ENCODE measurements at regions not wholly inside any gene's neighbourhood (a gene's known extent, or its start where the extent isn't known, plus 50 kb on each side); places are given as distances from the start of the nearest gene placed in this dataset.

DNA sequence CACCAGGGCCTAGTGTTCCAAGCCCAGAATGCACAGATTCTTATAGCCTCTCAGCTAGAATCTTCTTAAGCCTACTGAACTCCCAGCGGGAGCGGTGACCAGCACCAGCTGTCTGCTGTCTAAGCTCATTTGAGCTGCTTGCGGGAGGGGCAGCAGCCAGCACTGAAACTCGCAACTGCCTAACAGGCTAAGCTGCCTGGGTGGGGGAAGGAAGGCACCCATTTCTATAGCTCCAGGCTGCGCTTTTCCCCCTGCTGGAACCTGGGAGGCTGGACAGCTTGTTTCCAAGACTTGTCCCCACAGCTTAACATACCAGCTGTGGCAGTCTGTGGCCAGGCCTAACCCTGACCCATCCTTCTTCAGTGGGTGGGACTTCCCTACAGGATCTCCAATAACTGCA is 512.9 kb downstream of the EFNA5 start:
- H3K4me3 ChIP-seq = no peak overlapping the region
- peaks cover 0 to 5% (median 0%) of the 10 kb centered on the region in 11 experiments; a peak in 1 of 22 replicates for H3K9me3 ChIP-seq (replicated peaks in 1 of 11)
- no peak for TF ChIP-seq Cebpa-rat (IDR thresholded peaks at IDR 0.05)
- H3K27me3 ChIP-seq = no peaks in the 10 kb centered on the region
- no peaks in the 10 kb centered on the region for H3K36me3 ChIP-seq
- H4K20me1 ChIP-seq = no peaks in the 10 kb centered on the region
- H3K4me2 ChIP-seq = no peak overlapping the region
- H3K9ac ChIP-seq = no peak overlapping the region
- no peaks in the 10 kb centered on the region for H3K4me1 ChIP-seq
- no peak overlapping the region for H3K27ac ChIP-seq

DNA sequence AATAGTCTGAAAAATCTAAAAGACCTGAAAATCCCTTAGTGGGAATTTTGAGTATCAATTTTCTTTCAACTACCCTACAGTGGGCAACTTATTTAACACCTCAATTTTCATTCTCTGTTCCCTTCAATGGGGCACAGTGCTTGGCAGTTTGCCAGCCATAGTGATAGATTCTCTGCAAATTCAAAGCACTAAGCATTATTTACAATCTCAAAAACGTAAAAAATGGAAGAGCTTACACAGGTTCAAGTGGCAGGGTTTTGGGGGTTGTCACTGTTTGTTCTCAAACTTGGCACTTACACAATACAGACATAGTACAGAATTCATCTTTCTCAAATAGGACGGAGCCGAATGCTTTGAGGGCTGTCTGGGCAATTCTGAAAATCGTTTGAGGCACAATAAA is 515.0 kb downstream of the EFNA5 start:
- TF ChIP-seq Cebpa-rat (IDR thresholded peaks at IDR 0.05) = no peak
- H3K27me3 ChIP-seq = no peaks in the 10 kb centered on the region
- no peak overlapping the region for H3K27ac ChIP-seq
- peaks cover 0 to 5% (median 0%) of the 10 kb centered on the region in 11 experiments; a peak in 1 of 22 replicates for H3K9me3 ChIP-seq (replicated peaks in 1 of 11)
- H3K4me2 ChIP-seq = no peak overlapping the region
- peaks cover 0 to 1% (median 0%) of the 10 kb centered on the region in 10 experiments; a peak in 3 of 20 replicates for H3K4me1 ChIP-seq
- no peaks in the 10 kb centered on the region for H4K20me1 ChIP-seq
- H3K9ac ChIP-seq = no peak overlapping the region
- no peaks in the 10 kb centered on the region for H3K36me3 ChIP-seq
- no peak overlapping the region for H3K4me3 ChIP-seq

DNA sequence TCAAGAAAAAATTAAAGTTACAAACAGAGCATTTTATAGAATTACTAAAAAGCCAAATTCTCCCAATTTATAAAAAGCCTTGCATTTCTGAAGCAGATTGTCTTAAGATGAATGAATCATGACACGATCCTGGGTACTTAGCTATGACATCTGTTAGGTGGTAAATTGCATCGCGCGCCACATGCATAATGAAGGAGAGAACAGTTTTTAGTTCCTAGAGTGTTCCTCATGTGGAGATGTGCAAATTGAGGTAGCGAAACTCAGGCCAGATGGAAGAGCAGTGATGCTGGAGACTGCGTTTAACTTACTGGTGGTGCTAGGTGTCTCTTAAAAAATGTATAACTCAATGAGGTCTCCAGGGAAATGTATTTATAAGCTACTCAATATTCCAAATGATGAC is 516.1 kb downstream of the EFNA5 start:
- H3K27me3 ChIP-seq = no peaks in the 10 kb centered on the region
- H4K20me1 ChIP-seq = no peaks in the 10 kb centered on the region
- H3K9ac ChIP-seq = no peak overlapping the region
- no peak overlapping the region for H3K4me3 ChIP-seq
- H3K27ac ChIP-seq = no peak overlapping the region
- H3K9me3 ChIP-seq (replicated peaks in 1 of 11) = peaks cover 0 to 5% (median 0%) of the 10 kb centered on the region in 11 experiments; a peak in 1 of 22 replicates
- H3K4me2 ChIP-seq = no peak overlapping the region
- no peak for TF ChIP-seq Cebpa-rat (IDR thresholded peaks at IDR 0.05)
- no peaks in the 10 kb centered on the region for H3K36me3 ChIP-seq
- peaks cover 3 to 12% (median 7%) of the 10 kb centered on the region in 10 experiments; a peak in 19 of 20 replicates for H3K4me1 ChIP-seq

DNA sequence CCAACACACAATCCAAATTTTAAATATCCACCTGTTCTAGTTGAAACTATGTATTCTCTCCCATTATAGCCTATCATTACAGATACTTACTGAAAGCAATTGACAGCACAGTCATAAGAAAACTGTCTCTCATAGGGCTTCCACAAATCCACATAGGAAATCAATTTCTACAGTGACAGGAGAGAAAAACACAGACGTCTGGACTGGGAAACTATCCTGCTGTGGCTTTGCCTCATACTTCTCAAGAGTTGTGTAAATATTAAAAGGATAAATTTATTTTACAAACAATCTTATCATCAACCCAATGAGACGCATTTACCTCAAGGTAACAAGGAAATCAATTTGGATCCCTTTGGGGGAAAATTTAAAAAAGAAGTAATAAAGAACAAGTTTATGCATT is 517.5 kb downstream of the EFNA5 start:
- H3K36me3 ChIP-seq = no peaks in the 10 kb centered on the region
- no peak overlapping the region for H3K9ac ChIP-seq
- H3K27ac ChIP-seq = no peak overlapping the region
- peaks cover 9 to 20% (median 14%) of the 10 kb centered on the region in 10 experiments; a peak in 19 of 20 replicates for H3K4me1 ChIP-seq
- no peak for TF ChIP-seq Cebpa-rat (IDR thresholded peaks at IDR 0.05)
- no peaks in the 10 kb centered on the region for H3K27me3 ChIP-seq
- no peak overlapping the region for H3K4me2 ChIP-seq
- H3K4me3 ChIP-seq = no peak overlapping the region
- peaks cover 0 to 5% (median 0%) of the 10 kb centered on the region in 11 experiments; a peak in 1 of 22 replicates for H3K9me3 ChIP-seq (replicated peaks in 1 of 11)
- no peaks in the 10 kb centered on the region for H4K20me1 ChIP-seq

DNA sequence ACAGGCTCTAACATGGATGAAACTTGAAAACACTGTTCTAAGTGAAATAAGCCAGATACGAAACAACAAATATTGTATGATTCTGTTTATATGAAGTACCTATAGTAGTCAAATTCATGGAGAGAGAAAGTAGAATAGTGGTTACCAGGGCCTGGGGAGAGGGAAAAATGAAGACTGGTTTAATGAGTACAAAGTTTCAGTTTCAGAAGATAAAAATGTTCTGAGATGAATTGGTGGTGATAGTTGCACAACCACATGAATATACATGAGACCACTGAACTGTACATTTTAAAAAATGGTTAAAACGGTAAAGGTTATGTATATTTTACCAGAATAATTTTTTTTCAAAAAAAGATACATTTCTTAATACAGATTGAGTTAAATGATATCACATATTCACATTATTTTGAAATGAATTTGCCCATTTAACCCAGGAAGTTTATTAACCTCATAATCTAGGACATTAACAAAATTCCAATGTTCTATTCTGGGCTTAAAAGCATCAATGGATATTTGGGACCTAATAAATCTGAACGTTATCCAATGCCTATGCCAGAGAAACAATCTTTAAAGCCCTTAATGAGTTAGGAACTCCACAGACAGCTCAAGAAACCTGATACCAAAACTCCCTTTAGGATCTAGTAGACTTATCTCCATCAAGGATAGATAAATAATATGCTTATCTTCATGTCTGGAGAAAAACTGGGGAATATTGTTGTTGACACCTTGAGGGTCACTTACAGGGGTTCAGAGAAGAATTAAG is 521.3 kb downstream of the EFNA5 start:
- no peaks in the 10 kb centered on the region for H3K9me3 ChIP-seq (replicated peaks in 1 of 11)
- H4K20me1 ChIP-seq = no peaks in the 10 kb centered on the region
- no peaks in the 10 kb centered on the region for H3K27me3 ChIP-seq
- H3K36me3 ChIP-seq = no peaks in the 10 kb centered on the region
- H3K9ac ChIP-seq = no peak overlapping the region
- peak overlapping the region in 6 of 11 experiments; percentile 10 to 50 (median 35); a peak in 5 of 22 replicates for H3K27ac ChIP-seq
- no peak for TF ChIP-seq Cebpa-rat (IDR thresholded peaks at IDR 0.05)
- no peak overlapping the region for H3K4me3 ChIP-seq
- peak overlapping the region; percentile 39 to 61 (median 51); a peak in 17 of 22 replicates for H3K4me2 ChIP-seq
- peaks cover 9 to 20% (median 14%) of the 10 kb centered on the region in 10 experiments; a peak in 19 of 20 replicates for H3K4me1 ChIP-seq

DNA sequence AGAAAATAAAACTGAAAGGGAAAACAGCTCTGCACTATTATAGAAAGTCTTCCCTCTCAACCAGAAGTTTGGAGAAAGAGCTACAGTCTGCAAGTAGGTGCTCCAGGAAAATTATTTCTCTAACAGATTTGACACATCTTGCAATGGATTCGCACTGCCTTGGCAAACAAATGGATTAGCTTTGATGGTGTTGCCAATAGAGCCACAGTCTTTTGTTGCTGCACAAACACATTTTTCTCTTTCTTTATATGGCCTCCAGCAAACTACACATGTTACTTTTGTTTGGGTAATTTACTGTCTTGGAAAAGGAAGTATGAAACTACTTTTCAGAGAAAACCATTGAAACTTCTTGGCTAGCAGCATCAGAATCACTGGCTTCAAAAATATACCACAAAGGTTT is 523.1 kb downstream of the EFNA5 start:
- Histone ChIP-seq H3K4me2 (no peak overlapping the region), H3K36me3 (no peaks in the 10 kb centered on the region), H3K9ac (no peak overlapping the region), H4K20me1 (no peaks in the 10 kb centered on the region), H3K4me1 (peaks cover 9 to 20% (median 14%) of the 10 kb centered on the region in 10 experiments; a peak in 19 of 20 replicates), H3K27ac (no peak overlapping the region), H3K9me3 (replicated peaks in 1 of 11) (no peaks in the 10 kb centered on the region), H3K4me3 (no peak overlapping the region), H3K27me3 (no peaks in the 10 kb centered on the region)
- no peak for TF ChIP-seq Cebpa-rat (IDR thresholded peaks at IDR 0.05)

DNA sequence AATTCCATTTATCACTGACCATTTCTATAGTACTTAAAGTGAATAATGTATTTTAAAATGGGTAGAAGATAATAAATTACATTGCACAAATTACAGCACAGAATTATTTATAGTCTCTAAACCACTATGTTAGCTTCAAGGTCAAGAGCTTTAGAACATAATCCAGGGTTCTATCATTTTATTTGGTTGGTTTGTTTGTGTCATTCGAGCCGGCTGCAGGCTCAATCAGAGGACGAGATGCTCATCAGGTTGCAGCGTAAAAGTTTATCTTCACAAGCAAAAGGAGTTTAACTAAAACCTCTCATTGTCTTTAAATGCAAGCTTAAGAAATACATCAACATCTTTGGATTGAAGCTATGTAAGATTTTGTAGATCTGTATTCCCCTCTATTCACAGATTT is 523.8 kb downstream of the EFNA5 start:
- H3K9me3 ChIP-seq (replicated peaks in 1 of 11) = no peaks in the 10 kb centered on the region
- H3K4me3 ChIP-seq = no peak overlapping the region
- H3K4me2 ChIP-seq = no peak overlapping the region
- peaks cover 9 to 20% (median 14%) of the 10 kb centered on the region in 10 experiments; a peak in 19 of 20 replicates for H3K4me1 ChIP-seq
- H4K20me1 ChIP-seq = no peaks in the 10 kb centered on the region
- H3K27ac ChIP-seq = no peak overlapping the region
- H3K9ac ChIP-seq = no peak overlapping the region
- no peaks in the 10 kb centered on the region for H3K27me3 ChIP-seq
- H3K36me3 ChIP-seq = no peaks in the 10 kb centered on the region
- TF ChIP-seq Cebpa-rat (IDR thresholded peaks at IDR 0.05) = no peak

DNA sequence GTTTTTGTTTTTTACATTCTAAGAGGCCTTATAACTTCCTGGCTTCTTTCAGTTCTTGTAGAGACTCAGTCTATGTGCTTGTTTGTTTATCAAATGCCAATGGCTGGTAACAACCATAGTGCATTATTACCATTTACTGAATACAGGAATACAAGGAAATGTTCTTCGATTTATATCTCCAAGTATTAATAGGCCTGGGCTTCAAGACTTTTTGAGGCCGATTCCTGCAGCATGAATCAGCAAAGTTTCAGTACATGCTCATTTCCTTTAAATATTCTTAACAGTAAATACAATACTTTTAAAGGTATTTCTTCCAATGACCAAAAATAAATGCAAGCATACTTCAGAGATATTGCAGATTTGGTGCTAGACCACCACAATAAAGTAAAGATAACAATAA is 535.3 kb downstream of the EFNA5 start:
- no peaks in the 10 kb centered on the region for H4K20me1 ChIP-seq
- no peaks in the 10 kb centered on the region for H3K36me3 ChIP-seq
- no peak for TF ChIP-seq Cebpa-rat (IDR thresholded peaks at IDR 0.05)
- no peaks in the 10 kb centered on the region for H3K4me1 ChIP-seq
- H3K9ac ChIP-seq = no peak overlapping the region
- H3K4me3 ChIP-seq = no peak overlapping the region
- peaks cover 0 to 19% (median 16%) of the 10 kb centered on the region in 11 experiments; a peak in 16 of 22 replicates for H3K9me3 ChIP-seq (replicated peaks in 1 of 11)
- H3K27ac ChIP-seq = no peak overlapping the region
- H3K27me3 ChIP-seq = no peaks in the 10 kb centered on the region
- H3K4me2 ChIP-seq = no peak overlapping the region

DNA sequence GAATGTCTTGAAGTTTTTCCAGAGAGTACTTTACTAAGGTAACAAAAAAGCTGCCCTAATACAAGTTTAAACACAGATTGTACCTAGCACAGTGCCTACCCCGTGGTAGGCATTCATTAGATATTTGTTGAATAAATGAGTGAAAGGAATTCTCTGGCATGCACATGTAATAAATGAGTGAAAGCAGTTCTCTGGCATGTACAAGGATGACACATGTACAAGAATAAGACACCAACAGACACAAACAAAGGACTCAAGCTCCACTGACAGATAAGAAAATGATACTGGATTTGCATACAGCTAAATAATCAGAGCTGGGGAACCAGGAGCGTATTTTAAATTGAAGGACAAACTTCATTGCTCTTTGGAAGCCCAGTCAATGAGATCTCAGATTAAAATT is 535.8 kb downstream of the EFNA5 start:
- H3K4me1 ChIP-seq = no peaks in the 10 kb centered on the region
- H3K27me3 ChIP-seq = no peaks in the 10 kb centered on the region
- no peaks in the 10 kb centered on the region for H4K20me1 ChIP-seq
- H3K36me3 ChIP-seq = no peaks in the 10 kb centered on the region
- H3K9ac ChIP-seq = no peak overlapping the region
- no peak for TF ChIP-seq Cebpa-rat (IDR thresholded peaks at IDR 0.05)
- H3K4me2 ChIP-seq = no peak overlapping the region
- H3K4me3 ChIP-seq = no peak overlapping the region
- H3K27ac ChIP-seq = no peak overlapping the region
- peaks cover 0 to 17% (median 12%) of the 10 kb centered on the region in 11 experiments; a peak in 15 of 22 replicates for H3K9me3 ChIP-seq (replicated peaks in 1 of 11)

DNA sequence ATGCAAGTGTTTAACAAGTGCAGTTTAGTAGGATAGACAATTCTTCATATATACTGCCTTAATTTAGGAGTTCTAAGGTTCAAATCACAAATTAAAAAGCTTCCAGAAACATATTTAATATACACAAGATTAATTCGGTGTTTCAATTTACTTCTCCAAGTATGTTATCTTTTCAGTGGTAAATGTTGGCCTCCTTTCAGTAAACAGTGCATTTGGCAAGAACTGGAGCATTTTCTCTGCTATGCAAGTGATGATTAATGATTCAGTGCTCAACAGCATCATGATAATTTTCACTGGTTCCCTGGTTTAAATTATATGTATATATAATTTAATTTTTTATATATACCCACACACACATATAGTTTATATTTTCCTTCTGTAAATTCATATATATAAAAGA is 541.7 kb downstream of the EFNA5 start:
- Histone ChIP-seq H3K27me3 (no peaks in the 10 kb centered on the region), H4K20me1 (no peaks in the 10 kb centered on the region), H3K4me3 (no peak overlapping the region), H3K36me3 (no peaks in the 10 kb centered on the region), H3K9ac (no peak overlapping the region), H3K4me1 (no peaks in the 10 kb centered on the region), H3K9me3 (replicated peaks in 1 of 11) (peaks cover 0 to 12% (median 8%) of the 10 kb centered on the region in 11 experiments; a peak in 12 of 22 replicates), H3K4me2 (no peak overlapping the region), H3K27ac (no peak overlapping the region)
- no peak for TF ChIP-seq Cebpa-rat (IDR thresholded peaks at IDR 0.05)
